ENCODE measurements at regions not wholly inside any gene's neighbourhood (a gene's known extent, or its start where the extent isn't known, plus 50 kb on each side); places are given as distances from the start of the nearest gene placed in this dataset.

DNA sequence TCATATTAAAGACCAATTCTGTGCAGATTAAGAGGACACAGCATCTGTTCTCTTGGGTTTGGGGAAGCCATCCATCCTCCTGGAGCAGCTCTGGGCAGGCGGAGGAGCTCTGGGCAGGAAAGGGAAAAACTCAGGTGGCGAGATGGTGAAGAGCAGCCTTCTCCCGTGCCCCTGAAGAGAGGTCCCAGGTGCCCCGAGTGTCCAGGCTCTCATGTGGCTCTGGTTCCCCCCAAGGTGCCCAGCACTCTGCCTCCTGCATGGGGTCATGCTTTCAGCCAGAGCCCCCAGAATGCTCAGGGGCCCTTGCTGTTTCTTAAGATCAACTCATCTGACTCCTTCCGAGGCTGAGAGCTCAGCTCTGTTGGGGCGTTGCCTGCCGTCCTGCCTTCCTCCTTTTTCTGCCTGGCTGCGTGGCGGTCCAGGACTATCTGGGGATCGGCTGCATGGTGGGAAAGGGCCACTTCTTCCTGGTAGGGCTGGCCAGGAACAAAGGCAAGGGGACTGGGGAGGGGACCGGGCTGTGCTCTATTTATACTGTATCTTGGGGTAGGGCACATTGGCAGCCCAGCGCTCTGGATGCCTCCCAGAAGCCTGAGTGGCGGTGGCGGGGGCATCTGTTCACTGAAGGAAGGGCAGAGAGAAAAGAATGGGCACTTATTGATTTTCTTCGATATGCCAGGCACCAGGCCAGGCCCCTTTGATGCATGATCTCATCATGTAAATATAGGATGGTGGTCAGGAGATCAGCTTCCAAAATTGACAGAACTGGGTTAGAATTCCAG lies 103.2 kb upstream of the SDK2 start:
- ATAC-seq: no peak
- WGBS, 3 donors: 73 to 81% (median 78%) methylated on average over 14 to 15 of the region's 15 CpGs
- TF ChIP-seq, protein P1, sequence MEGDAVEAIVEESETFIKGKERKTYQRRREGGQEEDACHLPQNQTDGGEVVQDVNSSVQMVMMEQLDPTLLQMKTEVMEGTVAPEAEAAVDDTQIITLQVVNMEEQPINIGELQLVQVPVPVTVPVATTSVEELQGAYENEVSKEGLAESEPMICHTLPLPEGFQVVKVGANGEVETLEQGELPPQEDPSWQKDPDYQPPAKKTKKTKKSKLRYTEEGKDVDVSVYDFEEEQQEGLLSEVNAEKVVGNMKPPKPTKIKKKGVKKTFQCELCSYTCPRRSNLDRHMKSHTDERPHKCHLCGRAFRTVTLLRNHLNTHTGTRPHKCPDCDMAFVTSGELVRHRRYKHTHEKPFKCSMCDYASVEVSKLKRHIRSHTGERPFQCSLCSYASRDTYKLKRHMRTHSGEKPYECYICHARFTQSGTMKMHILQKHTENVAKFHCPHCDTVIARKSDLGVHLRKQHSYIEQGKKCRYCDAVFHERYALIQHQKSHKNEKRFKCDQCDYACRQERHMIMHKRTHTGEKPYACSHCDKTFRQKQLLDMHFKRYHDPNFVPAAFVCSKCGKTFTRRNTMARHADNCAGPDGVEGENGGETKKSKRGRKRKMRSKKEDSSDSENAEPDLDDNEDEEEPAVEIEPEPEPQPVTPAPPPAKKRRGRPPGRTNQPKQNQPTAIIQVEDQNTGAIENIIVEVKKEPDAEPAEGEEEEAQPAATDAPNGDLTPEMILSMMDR (IDR thresholded peaks at IDR 0.05): no peak
- intact Hi-C loops (cut with DNase I): no loop called here
- peaks cover 3% of the 10 kb centered on the region for H3K9me3 ChIP-seq
- no peak overlapping the region for H3K4me3 ChIP-seq
- H3K27me3 ChIP-seq (ENCODE audit: insufficient read depth in 3 of 3, low read length in 2 of 3): peaks cover 0 to 11% (median 6%) of the 10 kb centered on the region in 3 donors
- no peak overlapping the region for H3K27ac ChIP-seq
- DNase-seq: no peak
- H3K4me1 ChIP-seq: no peaks in the 10 kb centered on the region
- no peaks in the 10 kb centered on the region for H3K36me3 ChIP-seq (ENCODE audit: insufficient read depth in 1 of 2, low read depth in 1 of 2)

DNA sequence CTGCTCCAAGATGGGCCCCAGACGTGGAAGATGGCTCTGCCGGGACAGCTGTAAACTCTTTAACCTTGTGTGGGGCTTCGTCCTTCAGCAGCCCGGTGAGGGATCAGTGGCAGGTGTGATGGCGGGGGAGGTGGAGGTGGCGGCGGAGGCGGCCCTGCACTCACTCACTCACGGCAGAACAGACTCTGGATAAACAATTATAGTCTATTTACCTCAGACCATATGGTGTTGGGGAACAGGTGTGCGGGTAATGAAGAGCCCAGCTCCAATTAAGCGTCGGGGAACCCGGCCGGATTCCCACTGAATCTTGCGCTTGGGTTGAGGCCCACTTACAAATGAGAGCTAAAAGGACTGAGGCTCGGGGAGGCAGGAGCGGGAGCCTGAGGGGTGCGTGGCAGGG lies 104.3 kb upstream of the SDK2 start:
- H3K4me1 ChIP-seq: no peaks in the 10 kb centered on the region
- H3K9me3 ChIP-seq: no peaks in the 10 kb centered on the region
- WGBS, 3 donors: 70 to 74% (median 71%) methylated on average over 18 of the region's 18 CpGs
- DNase-seq: no peak
- peaks cover 0 to 13% (median 6%) of the 10 kb centered on the region in 3 donors for H3K27me3 ChIP-seq (ENCODE audit: insufficient read depth in 3 of 3, low read length in 2 of 3)
- ATAC-seq: no peak
- TF ChIP-seq, protein P1 (IDR thresholded peaks at IDR 0.05): no peak
- no peak overlapping the region for H3K27ac ChIP-seq
- H3K36me3 ChIP-seq (ENCODE audit: insufficient read depth in 1 of 2, low read depth in 1 of 2): no peaks in the 10 kb centered on the region
- intact Hi-C loops (cut with DNase I): no loop called here
- no peak overlapping the region for H3K4me3 ChIP-seq

DNA sequence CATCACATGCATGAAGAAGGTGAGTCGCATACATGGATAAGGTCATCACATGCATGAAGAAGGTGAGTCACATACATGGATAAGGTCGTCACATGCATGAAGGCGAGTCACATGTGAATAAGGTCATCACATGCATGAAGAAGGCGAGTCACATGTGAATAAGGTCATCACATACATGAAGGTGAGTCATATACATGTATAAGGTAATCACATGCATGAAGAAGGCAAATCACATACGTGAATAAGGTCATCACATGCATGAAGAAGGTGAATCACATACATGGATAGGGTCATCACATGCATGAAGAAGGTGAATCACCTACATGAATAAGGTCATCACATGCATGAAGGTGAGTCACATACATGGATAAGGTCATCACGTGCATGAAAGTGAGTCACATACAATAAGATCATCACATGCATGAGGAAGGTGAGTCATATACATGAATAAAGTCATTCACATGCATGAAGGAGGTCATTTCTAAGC lies 105.1 kb upstream of the SDK2 start:
- 80 to 98% (median 82%) methylated on average over 6 of the region's 6 CpGs for WGBS, 3 donors
- Histone ChIP-seq H3K27ac (no peak overlapping the region), H3K4me3 (no peak overlapping the region), H3K9me3 (no peaks in the 10 kb centered on the region), H3K4me1 (no peaks in the 10 kb centered on the region), H3K36me3 (ENCODE audit: insufficient read depth in 1 of 2, low read depth in 1 of 2) (no peaks in the 10 kb centered on the region), H3K27me3 (ENCODE audit: insufficient read depth in 3 of 3, low read length in 2 of 3) (peaks cover 0 to 13% (median 3%) of the 10 kb centered on the region in 3 donors)
- TF ChIP-seq, protein P1 (IDR thresholded peaks at IDR 0.05): no peak
- no peak for ATAC-seq
- intact Hi-C loops (cut with DNase I): no loop called here
- no peak for DNase-seq

DNA sequence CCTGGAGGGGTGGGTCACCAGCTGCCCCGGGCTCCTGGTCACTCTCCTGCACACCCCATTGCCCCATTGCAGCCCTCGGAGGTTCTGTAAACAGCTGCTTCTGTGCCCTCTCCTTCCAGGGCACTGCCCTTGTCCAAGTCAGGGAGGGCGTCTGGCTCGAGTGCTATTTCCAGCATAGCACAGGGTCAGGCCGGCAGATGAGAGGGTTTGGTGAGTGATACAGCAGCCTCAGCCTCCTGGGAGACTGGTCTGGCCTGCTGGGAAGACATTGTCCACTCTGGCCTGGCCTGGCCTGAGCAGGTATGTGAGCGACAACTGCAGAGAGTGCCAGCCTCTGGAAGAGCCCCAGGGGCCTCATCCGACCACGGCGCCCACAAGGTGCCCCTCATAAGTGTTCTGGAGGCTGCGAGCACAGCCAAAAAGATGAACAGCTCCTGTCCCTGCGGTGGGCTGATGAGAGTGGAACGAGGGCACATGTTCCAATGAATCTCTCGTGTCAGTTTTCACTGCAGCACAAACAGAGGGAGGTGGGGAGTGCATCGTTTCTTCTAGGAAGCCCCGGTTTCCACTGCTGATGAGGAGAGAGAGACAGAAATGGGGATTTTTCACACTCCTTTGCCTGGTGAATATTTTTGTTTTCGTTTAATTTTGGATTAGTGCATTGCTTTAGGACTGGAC lies 105.8 kb upstream of the SDK2 start:
- intact Hi-C loops (cut with DNase I): no loop called here

More for the DNA sequence above, 105.8 kb upstream of the SDK2 start:
- no peaks in the 10 kb centered on the region for H3K36me3 ChIP-seq (ENCODE audit: insufficient read depth in 1 of 2, low read depth in 1 of 2)
- peaks cover 0 to 13% (median 6%) of the 10 kb centered on the region in 3 donors for H3K27me3 ChIP-seq (ENCODE audit: insufficient read depth in 3 of 3, low read length in 2 of 3)
- H3K4me3 ChIP-seq: no peak overlapping the region
- 47 to 63% (median 56%) methylated on average over 16 of the region's 16 CpGs for WGBS, 3 donors
- H3K27ac ChIP-seq: no peak overlapping the region
- TF ChIP-seq, protein P1 (IDR thresholded peaks at IDR 0.05): no peak
- H3K4me1 ChIP-seq: no peaks in the 10 kb centered on the region
- ATAC-seq: no peak
- DNase-seq: no peak
- H3K9me3 ChIP-seq: no peaks in the 10 kb centered on the region

All from psoas muscle (tissue), 7 donors.